Fibroblast of skin of left quadriceps (primary cell): ENCODE measurements at regions not wholly inside any gene's neighbourhood (a gene's known extent, or its start where the extent isn't known, plus 50 kb on each side); places are given as distances from the start of the nearest gene placed in this dataset.

ENCODE experiments used
- DNase-seq, 2 experiments: peaks; one replicate each; pipeline ENCODE4 v3.0.0-alpha.2; 2013; ENCODE audit warnings: low read depth in 2 of 2

GRCh38 chr13:93140912-93141311, 85.7 kb upstream of the GPC6 start:
- no peak for DNase-seq

- no peak for DNase-seq
Measured at GRCh38 chr13:93144031-93144430, 82.6 kb upstream of the GPC6 start.

GRCh38 chr13:93145199-93145598, 81.4 kb upstream of the GPC6 start:
- no peak for DNase-seq

- peak; percentile 50 for DNase-seq
Measured at GRCh38 chr13:93146584-93147297, 79.9 kb upstream of the GPC6 start.

- no peak for DNase-seq
Measured at GRCh38 chr13:93147298-93147645, 79.3 kb upstream of the GPC6 start.

- DNase-seq: no peak
Measured at GRCh38 chr13:93147946-93148345, 78.7 kb upstream of the GPC6 start.

GRCh38 chr13:93151277-93151676, 75.3 kb upstream of the GPC6 start:
- peak; percentile 88 to 90 for DNase-seq

GRCh38 chr13:93158565-93158964, 68.0 kb upstream of the GPC6 start:
- DNase-seq: no peak

GRCh38 chr13:93169980-93170379, 56.6 kb upstream of the GPC6 start:
- peak; percentile 57 to 65 for DNase-seq

GRCh38 chr13:93172109-93172508, 54.5 kb upstream of the GPC6 start:
- DNase-seq: no peak

GRCh38 chr13:93173654-93174053, 53.0 kb upstream of the GPC6 start:
- DNase-seq: no peak

GRCh38 chr13:93174260-93174659, 52.3 kb upstream of the GPC6 start:
- no peak for DNase-seq
